DND-41 (cell line): ENCODE measurements at regions not wholly inside any gene's neighbourhood (a gene's known extent, or its start where the extent isn't known, plus 50 kb on each side); places are given as distances from the start of the nearest gene placed in this dataset.

Experiments used
- ATAC-seq: fragments of 200-7000 bp; cut with Tn5 transposase; 3 replicates; pipeline ENCODE4 v1.9.1; 2021; ENCODE audit warnings: low read depth; ENCODE audit not compliant: insufficient read depth
- DNase-seq: peaks from one replicate; pipeline ENCODE4 v3.0.0-alpha.2; 2020
- H2AFZ ChIP-seq: 2 replicates; pipeline ENCODE4 v1.6.0; 2012; ENCODE audit warnings: low read depth, low read length
- H3K27ac ChIP-seq: 2 replicates; pipeline ENCODE4 v1.5.1; 2012; ENCODE audit warnings: low read length, inconsistent platforms
- H3K27me3 ChIP-seq: fragments of 200-600 bp; sonication (generic); 2 replicates; pipeline ENCODE4 v1.6.0; 2012; ENCODE audit warnings: low read length, mild to moderate bottlenecking, inconsistent platforms; ENCODE audit not compliant: insufficient read depth, poor library complexity
- H3K36me3 ChIP-seq: 2 replicates; pipeline ENCODE4 v1.5.1; 2012; ENCODE audit warnings: low read length, inconsistent platforms; ENCODE audit not compliant: insufficient read depth
- H3K4me1 ChIP-seq: 2 replicates; pipeline ENCODE4 v1.5.1; 2012; ENCODE audit warnings: mild to moderate bottlenecking, low read length; ENCODE audit not compliant: insufficient read depth
- H3K4me2 ChIP-seq: 2 replicates; pipeline ENCODE4 v1.6.0; 2012; ENCODE audit warnings: mild to moderate bottlenecking, moderate library complexity, low read length, inconsistent platforms; ENCODE audit not compliant: insufficient read depth
- H3K4me3 ChIP-seq, 2 experiments: fragments of 200-600 bp in 1 of 2; shearing (Covaris generic) in 1 of 2; 2 replicates each; pipeline ENCODE4 v1.5.1; 2012 to 2016; ENCODE audit warnings: inconsistent platforms in 2 of 2, low read length in 2 of 2, mild to moderate bottlenecking in 2 of 2, low read depth in 1 of 2, moderate library complexity in 1 of 2
- H3K79me2 ChIP-seq: 2 replicates; pipeline ENCODE4 v1.6.0; 2012; ENCODE audit warnings: low read length, inconsistent platforms; ENCODE audit not compliant: insufficient read depth
- H3K9ac ChIP-seq: 2 replicates; pipeline ENCODE4 v1.6.0; 2012; ENCODE audit warnings: low read depth, mild to moderate bottlenecking, inconsistent platforms, low read length, moderate library complexity
- H3K9me3 ChIP-seq: 2 replicates; pipeline ENCODE4 v1.5.1; 2012; ENCODE audit warnings: low read length, moderate library complexity, mild to moderate bottlenecking, inconsistent platforms; ENCODE audit not compliant: insufficient read depth, severe bottlenecking
- H4K20me1 ChIP-seq: 2 replicates; pipeline ENCODE4 v1.6.0; 2012; ENCODE audit warnings: low read length; ENCODE audit not compliant: insufficient read depth
- EZH2 ChIP-seq: IDR thresholded peaks from 3 replicates; pipeline ENCODE4 v1.6.1; 2012; ENCODE audit warnings: borderline replicate concordance, low read depth, mild to moderate bottlenecking, moderate library complexity, low read length, inconsistent platforms; ENCODE audit not compliant: severe bottlenecking
- TF ChIP-seq, protein P1 (sequence below): IDR thresholded peaks from 2 replicates; pipeline ENCODE4 v1.5.1; 2012; ENCODE audit warnings: borderline replicate concordance, low read length, moderate library complexity, mild to moderate bottlenecking; ENCODE audit not compliant: poor library complexity, severe bottlenecking; ENCODE audit errors: extremely low read depth

DNA sequence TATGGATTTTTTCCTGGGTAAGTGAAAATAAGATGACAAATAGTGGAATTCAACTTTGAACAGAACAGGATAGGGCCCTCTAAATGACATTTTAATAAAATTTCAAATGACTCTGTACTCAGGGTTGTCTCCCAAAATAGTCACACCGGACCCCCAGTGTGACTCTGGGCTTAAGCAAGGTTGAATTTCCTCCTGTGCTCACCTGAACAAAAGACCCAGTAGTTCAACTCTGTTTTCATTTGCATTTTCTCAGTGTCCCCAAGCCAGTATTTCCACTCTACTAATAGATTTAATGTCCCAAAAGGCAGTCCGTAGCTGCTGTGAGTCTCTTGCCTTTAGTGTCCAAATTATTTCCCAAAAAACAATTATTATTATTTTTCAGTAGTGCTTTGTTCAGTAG, 296.6 kb downstream of the PLOD2 start:
- Histone ChIP-seq H3K9ac (no peak overlapping the region), H3K79me2 (no peaks in the 10 kb centered on the region), H3K27me3 (no peaks in the 10 kb centered on the region), H3K36me3 (no peaks in the 10 kb centered on the region), H3K9me3 (no peaks in the 10 kb centered on the region), H4K20me1 (no peaks in the 10 kb centered on the region), H3K4me2 (no peak overlapping the region), H3K4me1 (no peaks in the 10 kb centered on the region), H3K4me3 (no peak overlapping the region), H3K27ac (no peak overlapping the region), H2AFZ (no peak overlapping the region)
- TF ChIP-seq, protein P1, sequence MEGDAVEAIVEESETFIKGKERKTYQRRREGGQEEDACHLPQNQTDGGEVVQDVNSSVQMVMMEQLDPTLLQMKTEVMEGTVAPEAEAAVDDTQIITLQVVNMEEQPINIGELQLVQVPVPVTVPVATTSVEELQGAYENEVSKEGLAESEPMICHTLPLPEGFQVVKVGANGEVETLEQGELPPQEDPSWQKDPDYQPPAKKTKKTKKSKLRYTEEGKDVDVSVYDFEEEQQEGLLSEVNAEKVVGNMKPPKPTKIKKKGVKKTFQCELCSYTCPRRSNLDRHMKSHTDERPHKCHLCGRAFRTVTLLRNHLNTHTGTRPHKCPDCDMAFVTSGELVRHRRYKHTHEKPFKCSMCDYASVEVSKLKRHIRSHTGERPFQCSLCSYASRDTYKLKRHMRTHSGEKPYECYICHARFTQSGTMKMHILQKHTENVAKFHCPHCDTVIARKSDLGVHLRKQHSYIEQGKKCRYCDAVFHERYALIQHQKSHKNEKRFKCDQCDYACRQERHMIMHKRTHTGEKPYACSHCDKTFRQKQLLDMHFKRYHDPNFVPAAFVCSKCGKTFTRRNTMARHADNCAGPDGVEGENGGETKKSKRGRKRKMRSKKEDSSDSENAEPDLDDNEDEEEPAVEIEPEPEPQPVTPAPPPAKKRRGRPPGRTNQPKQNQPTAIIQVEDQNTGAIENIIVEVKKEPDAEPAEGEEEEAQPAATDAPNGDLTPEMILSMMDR: no peak
- TF ChIP-seq EZH2: no peak
- no peak for ATAC-seq
- DNase-seq: no peak

DNA sequence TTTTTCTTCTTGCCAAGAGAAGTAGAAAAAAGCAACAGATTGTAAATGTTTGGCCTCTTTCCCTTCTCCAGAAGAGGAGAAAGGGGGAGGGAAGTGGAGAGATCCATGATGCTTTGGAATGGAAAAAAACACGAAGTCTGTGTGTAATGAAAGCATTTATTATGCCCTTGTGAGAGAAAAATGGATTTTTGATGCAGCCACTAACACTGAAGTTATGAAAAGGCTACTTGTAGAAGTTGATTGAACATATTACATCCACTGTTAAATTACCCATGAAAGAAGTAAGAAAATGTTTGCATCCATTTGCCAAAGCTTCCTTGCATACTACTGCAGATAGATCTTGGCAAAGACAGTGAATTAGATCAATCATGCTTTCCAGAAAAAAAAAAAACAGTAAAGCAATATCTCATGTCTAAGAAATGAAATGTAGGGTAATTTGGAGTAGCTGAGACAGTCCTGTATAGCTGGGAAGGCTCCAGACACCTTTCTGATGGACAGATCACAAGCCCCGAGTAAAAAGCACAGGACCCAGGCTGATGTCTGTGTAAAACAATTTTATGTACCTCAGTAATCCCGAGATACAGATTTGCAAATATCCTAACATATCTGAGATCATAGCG, 295.5 kb downstream of the PLOD2 start:
- Histone ChIP-seq H3K36me3 (no peaks in the 10 kb centered on the region), H3K4me1 (no peaks in the 10 kb centered on the region), H3K27ac (no peak overlapping the region), H3K9me3 (no peaks in the 10 kb centered on the region), H4K20me1 (no peaks in the 10 kb centered on the region), H3K9ac (no peak overlapping the region), H2AFZ (no peak overlapping the region), H3K4me2 (no peak overlapping the region), H3K4me3 (no peak overlapping the region), H3K79me2 (no peaks in the 10 kb centered on the region), H3K27me3 (no peaks in the 10 kb centered on the region)
- DNase-seq (no peak), ATAC-seq (no peak)
- TF ChIP-seq, protein P1: no peak
- TF ChIP-seq EZH2: no peak

DNA sequence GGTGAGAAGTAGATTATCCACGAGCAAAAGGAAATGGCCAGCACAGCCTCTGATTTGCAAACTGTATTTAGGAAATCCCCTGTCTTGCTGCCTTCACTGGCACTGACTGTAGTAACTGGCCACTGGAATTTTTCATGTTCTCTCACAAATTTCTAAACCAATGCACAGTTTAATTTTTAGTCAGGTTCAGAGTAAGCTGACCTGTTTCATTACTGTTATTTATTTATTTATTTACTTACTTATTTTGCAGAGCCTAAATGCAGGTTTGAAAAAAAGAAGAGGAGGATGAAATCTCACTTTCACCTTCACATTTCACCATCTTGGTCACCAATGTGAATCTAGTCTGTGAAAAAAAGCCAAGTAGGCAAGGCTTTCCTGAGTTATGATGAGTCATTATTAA, 291.0 kb downstream of the PLOD2 start:
- ATAC-seq (no peak), DNase-seq (no peak)
- Histone ChIP-seq H3K4me2 (no peak overlapping the region), H3K9me3 (no peaks in the 10 kb centered on the region), H3K27ac (no peak overlapping the region), H3K4me3 (no peak overlapping the region), H4K20me1 (no peaks in the 10 kb centered on the region), H3K27me3 (no peaks in the 10 kb centered on the region), H3K9ac (no peak overlapping the region), H3K79me2 (no peaks in the 10 kb centered on the region), H3K36me3 (no peaks in the 10 kb centered on the region), H2AFZ (no peak overlapping the region), H3K4me1 (no peaks in the 10 kb centered on the region)
- no peak for TF ChIP-seq EZH2
- TF ChIP-seq, protein P1: no peak
